ENCODE measurements at regions not wholly inside any gene's neighbourhood (a gene's known extent, or its start where the extent isn't known, plus 50 kb on each side); places are given as distances from the start of the nearest gene placed in this dataset.

DNA sequence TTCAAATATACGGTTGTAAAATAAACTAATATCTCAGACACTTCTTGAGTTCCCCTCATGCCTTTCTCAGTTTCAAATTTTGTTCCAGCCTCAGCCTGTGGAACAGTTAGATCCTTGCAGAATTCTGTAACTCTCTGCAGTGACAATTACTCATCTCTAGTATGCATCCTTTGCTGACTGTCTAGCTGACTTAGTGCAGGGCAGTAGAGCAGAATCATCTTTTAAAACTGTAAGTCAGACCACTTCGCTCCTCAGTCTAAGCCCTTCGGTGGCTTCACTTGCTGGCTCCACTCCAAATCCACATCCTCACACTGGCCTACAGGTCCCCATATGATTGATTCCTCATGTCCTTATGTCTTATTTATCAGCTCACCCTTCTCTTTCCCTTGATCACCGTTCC lies 164.1 kb upstream of the ZSWIM2 start:
- TF ChIP-seq, protein P1, sequence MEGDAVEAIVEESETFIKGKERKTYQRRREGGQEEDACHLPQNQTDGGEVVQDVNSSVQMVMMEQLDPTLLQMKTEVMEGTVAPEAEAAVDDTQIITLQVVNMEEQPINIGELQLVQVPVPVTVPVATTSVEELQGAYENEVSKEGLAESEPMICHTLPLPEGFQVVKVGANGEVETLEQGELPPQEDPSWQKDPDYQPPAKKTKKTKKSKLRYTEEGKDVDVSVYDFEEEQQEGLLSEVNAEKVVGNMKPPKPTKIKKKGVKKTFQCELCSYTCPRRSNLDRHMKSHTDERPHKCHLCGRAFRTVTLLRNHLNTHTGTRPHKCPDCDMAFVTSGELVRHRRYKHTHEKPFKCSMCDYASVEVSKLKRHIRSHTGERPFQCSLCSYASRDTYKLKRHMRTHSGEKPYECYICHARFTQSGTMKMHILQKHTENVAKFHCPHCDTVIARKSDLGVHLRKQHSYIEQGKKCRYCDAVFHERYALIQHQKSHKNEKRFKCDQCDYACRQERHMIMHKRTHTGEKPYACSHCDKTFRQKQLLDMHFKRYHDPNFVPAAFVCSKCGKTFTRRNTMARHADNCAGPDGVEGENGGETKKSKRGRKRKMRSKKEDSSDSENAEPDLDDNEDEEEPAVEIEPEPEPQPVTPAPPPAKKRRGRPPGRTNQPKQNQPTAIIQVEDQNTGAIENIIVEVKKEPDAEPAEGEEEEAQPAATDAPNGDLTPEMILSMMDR (IDR thresholded peaks at IDR 0.05; ENCODE audit: insufficient read depth, low read depth, low read length) = no peak
- DNase-seq (ENCODE audit: low read depth) = no peak
- no peak overlapping the region for H3K4me3 ChIP-seq (ENCODE audit: low read depth, low read length)

DNA sequence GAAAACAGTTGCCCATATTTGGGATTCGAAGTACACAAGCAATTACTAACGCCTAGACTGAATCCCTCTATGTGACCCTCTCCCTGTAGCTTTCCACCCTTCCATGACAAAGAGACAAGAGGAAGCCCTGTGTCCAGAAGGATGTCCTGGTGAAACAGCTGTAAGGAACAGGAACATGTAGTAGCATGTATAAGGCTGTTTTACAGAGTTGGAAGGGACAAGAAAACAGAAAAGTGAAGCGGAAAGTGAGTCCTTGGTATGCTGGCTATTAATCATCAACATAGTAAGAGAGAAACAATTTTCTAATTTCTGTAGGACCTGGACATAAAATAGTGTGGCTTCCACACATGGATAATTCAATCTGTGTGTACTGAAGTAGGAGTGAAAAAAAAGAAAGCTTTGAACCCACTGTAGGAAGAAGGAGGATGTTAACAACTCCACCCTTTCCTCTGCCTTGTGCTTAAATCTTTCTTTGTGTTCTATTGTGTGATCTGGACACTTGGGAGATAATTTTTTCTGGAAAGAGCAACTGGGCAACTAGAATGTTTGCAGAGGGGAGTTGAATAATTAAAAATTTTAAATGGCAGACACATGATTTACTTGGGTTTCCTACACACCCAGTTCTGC lies 162.3 kb upstream of the ZSWIM2 start:
- H3K4me3 ChIP-seq (ENCODE audit: low read depth, low read length) = no peak overlapping the region
- TF ChIP-seq, protein P1 (IDR thresholded peaks at IDR 0.05; ENCODE audit: insufficient read depth, low read depth, low read length) = no peak
- DNase-seq (ENCODE audit: low read depth) = no peak

DNA sequence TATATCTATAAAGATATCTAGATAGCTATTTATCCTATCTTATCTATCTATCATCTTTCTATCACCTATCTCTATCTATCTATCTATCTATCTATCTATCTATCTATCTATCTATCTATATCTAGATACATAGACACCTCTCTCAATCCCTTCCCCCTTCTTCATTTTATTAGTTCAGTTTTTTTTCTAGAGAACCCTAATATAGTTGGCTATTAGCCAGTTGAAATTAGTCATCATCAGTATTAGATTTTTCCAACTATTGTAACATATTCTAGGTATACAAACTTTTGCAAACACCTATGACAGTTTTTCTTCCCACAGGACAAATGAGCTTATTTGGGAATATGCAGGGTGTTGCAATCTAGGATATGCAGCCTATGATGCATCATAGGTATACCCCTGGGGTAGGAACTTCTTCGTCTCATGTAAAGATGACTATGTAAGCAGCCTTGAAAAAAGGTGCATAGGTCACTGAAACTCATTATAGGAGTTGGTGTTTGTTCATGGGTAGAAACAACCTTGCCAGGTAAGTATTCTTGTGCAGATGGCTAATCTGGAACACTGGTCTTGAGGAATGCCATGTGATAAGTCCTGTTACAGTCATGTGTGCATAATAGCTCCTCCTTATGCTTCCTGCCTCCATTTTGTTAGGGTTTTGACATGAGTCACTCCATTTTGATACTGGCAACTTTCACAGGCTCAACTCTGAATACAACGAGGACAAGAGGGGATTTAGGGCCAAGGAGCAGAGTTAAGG lies 160.7 kb upstream of the ZSWIM2 start:
- no peak overlapping the region for H3K4me3 ChIP-seq (ENCODE audit: low read depth, low read length)
- TF ChIP-seq, protein P1 (IDR thresholded peaks at IDR 0.05; ENCODE audit: insufficient read depth, low read depth, low read length) = no peak
- no peak for DNase-seq (ENCODE audit: low read depth)

DNA sequence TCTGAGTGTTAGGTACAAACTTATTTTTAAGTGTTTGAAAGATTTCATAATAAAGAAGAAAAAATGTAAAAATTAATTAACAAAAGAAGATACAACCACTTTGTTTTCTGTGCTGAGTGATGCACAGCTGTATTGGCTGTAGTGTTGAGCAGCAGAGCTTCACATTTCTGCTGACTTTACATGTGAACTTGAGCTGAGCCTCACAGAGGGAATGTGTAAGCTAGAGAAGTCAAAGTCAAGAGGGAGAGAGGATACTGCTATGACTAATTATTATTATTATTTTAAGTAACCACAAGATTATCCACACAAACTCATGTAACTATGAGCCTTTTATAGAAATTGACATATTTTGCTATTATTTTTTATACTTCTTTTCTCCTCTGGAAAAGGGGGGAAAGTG lies 159.1 kb upstream of the ZSWIM2 start:
- TF ChIP-seq, protein P1 (IDR thresholded peaks at IDR 0.05; ENCODE audit: insufficient read depth, low read depth, low read length) = no peak
- H3K4me3 ChIP-seq (ENCODE audit: low read depth, low read length) = no peak overlapping the region
- DNase-seq (ENCODE audit: low read depth) = peak; percentile 42

DNA sequence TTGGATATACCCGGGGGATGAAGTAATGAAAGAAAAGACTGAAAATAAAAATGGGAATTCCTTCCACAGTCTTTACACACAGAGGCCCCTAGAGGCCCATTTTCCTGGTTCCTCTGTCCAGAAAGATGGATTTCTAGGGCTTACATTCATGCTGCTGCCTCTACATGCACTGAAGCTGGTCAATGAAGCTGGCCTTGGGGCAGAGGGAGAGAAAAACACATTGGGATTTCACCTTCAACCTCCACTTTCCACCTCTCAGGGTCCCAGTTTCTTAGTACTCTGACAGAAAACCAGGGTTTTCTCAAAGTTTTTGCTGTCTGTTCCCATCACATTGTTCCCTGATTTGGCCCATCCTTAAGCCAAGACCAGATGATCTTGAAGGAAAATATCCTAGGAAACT lies 154.6 kb upstream of the ZSWIM2 start:
- TF ChIP-seq, protein P1 (IDR thresholded peaks at IDR 0.05; ENCODE audit: insufficient read depth, low read depth, low read length) = no peak
- no peak for DNase-seq (ENCODE audit: low read depth)
- peak overlapping the region; percentile 64 for H3K4me3 ChIP-seq (ENCODE audit: low read depth, low read length)

DNA sequence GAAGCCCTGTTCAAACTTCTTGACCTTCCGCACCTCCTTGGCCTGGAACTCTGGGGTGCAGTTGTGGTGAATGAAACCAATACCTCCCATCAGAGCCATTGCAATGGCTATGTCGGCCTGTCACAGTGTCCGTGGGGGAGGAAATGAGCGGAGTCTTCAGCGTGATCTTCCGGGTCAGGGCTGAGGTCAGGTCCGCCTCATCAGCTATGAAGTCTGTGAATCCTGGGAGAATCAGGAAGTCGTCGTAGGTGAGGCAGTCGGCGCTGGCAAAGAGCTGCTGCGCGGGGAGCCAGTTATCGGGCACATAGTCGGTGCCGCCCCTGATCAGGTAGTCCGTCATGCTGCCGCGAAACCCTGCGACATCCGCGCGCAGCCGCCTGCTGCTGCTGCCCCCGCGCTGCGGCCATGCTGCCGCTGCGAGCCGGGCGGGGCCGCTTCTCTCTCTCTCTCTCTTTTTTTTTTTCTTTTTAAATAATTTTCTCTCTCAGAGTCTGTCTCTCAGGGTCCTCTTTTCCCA lies 154.1 kb upstream of the ZSWIM2 start:
- H3K4me3 ChIP-seq (ENCODE audit: low read depth, low read length) = peak overlapping the region; percentile 64
- DNase-seq (ENCODE audit: low read depth) = peak; percentile 27

More for the DNA sequence above, 154.1 kb upstream of the ZSWIM2 start:
- TF ChIP-seq, protein P1 (IDR thresholded peaks at IDR 0.05; ENCODE audit: insufficient read depth, low read depth, low read length) = no peak
